ENCODE measurements at regions not wholly inside any gene's neighbourhood (a gene's known extent, or its start where the extent isn't known, plus 50 kb on each side); places are given as distances from the start of the nearest gene placed in this dataset.

GRCh38 chr10:47205192-47205591, 94.8 kb upstream of the GDF10 start:
- in situ Hi-C loops (cut with HindIII; ENCODE audit: low pct_ligation_motif_present, low sequenced_read_pairs) = no loop called here
- Histone ChIP-seq H3K27me3 (replicated peaks) (no peaks in the 10 kb centered on the region), H3K4me3 (ENCODE audit: low read depth, low read length) (no peak overlapping the region), H3K36me3 (replicated peaks) (no peaks in the 10 kb centered on the region), H3K27ac (no peak overlapping the region)
- DNase-seq = no peak
- no peak for TF ChIP-seq CTCF (IDR thresholded peaks at IDR 0.05; ENCODE audit: low read depth, low read length, missing control alignments)

GRCh38 chr10:47206449-47207280, 93.3 kb upstream of the GDF10 start:
- DNase-seq = no peak
- no peak for TF ChIP-seq CTCF (IDR thresholded peaks at IDR 0.05; ENCODE audit: low read depth, low read length, missing control alignments)
- Histone ChIP-seq H3K27me3 (replicated peaks) (no peaks in the 10 kb centered on the region), H3K36me3 (replicated peaks) (no peaks in the 10 kb centered on the region), H3K27ac (no peak overlapping the region), H3K4me3 (ENCODE audit: low read depth, low read length) (no peak overlapping the region)
- in situ Hi-C loops (cut with HindIII; ENCODE audit: low pct_ligation_motif_present, low sequenced_read_pairs) = no loop called here

GRCh38 chr10:47207281-47207615, 92.7 kb upstream of the GDF10 start:
- in situ Hi-C loops (cut with HindIII; ENCODE audit: low pct_ligation_motif_present, low sequenced_read_pairs) = no loop called here
- no peak for TF ChIP-seq CTCF (IDR thresholded peaks at IDR 0.05; ENCODE audit: low read depth, low read length, missing control alignments)
- DNase-seq = no peak
- Histone ChIP-seq H3K27ac (no peak overlapping the region), H3K27me3 (replicated peaks) (no peaks in the 10 kb centered on the region), H3K4me3 (ENCODE audit: low read depth, low read length) (no peak overlapping the region), H3K36me3 (replicated peaks) (no peaks in the 10 kb centered on the region)

- no peak for DNase-seq
- in situ Hi-C loops (cut with HindIII; ENCODE audit: low pct_ligation_motif_present, low sequenced_read_pairs) = no loop called here
- no peak overlapping the region for H3K27ac ChIP-seq
- H3K4me3 ChIP-seq (ENCODE audit: low read depth, low read length) = no peak overlapping the region
- TF ChIP-seq CTCF (IDR thresholded peaks at IDR 0.05; ENCODE audit: low read depth, low read length, missing control alignments) = no peak
- no peaks in the 10 kb centered on the region for H3K27me3 ChIP-seq (replicated peaks)
- H3K36me3 ChIP-seq (replicated peaks) = no peaks in the 10 kb centered on the region
Observed at GRCh38 chr10:47207894-47208469, 92.0 kb upstream of the GDF10 start.

GRCh38 chr10:47209466-47209865, 90.5 kb upstream of the GDF10 start:
- no peak for DNase-seq
- no peak overlapping the region for H3K4me3 ChIP-seq (ENCODE audit: low read depth, low read length)
- in situ Hi-C loops (cut with HindIII; ENCODE audit: low pct_ligation_motif_present, low sequenced_read_pairs) = no loop called here
- no peaks in the 10 kb centered on the region for H3K27me3 ChIP-seq (replicated peaks)
- TF ChIP-seq CTCF (IDR thresholded peaks at IDR 0.05; ENCODE audit: low read depth, low read length, missing control alignments) = no peak
- H3K27ac ChIP-seq = no peak overlapping the region
- no peaks in the 10 kb centered on the region for H3K36me3 ChIP-seq (replicated peaks)

Measured in brain microvascular endothelial cell (primary cell).